NT2/D1 (cell line): ENCODE measurements at regions not wholly inside any gene's neighbourhood (a gene's known extent, or its start where the extent isn't known, plus 50 kb on each side); places are given as distances from the start of the nearest gene placed in this dataset.

Experiments
- SUZ12 ChIP-seq: IDR thresholded peaks from 2 replicates; pipeline ENCODE4 v1.6.1; 2011; ENCODE audit not compliant: insufficient read length, insufficient read depth; ENCODE audit errors: extremely low read depth
- YY1 ChIP-seq: IDR thresholded peaks from 2 replicates; pipeline ENCODE4 v1.6.1; 2011; ENCODE audit not compliant: insufficient read length, insufficient read depth
- ZNF274 ChIP-seq: IDR thresholded peaks from 2 replicates; pipeline ENCODE4 v1.6.1; 2011; ENCODE audit warnings: mild to moderate bottlenecking, low read depth, low read length

DNA sequence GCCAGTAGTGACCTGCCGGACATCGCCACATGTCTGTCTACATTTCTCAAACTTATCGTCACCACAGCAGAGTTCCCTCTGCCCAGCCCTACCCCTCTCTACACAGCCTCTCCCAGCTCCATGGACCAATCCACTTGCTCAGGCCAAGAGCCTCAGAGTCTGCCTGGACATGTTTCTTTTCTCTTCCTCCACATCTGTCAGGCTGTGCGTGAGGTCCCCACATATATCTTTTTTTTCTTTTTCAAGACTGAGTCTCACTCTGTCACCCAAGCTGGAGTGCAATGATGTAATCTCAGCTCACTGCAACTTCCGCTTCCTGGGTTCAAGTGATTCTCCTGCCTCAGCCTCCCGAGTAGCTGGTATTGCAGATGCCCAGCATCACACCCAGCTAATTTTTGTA, 62.7 kb upstream of the GGTA1 start:
- no peak for TF ChIP-seq YY1
- no peak for TF ChIP-seq ZNF274
- TF ChIP-seq SUZ12 = no peak
